ENCODE measurements at regions not wholly inside any gene's neighbourhood (a gene's known extent, or its start where the extent isn't known, plus 50 kb on each side); places are given as distances from the start of the nearest gene placed in this dataset.

- 51% methylated on average over 7 of the region's 7 CpGs for WGBS (ENCODE audit: insufficient coverage, low coverage, low lambda C conversion rate, missing lambda C conversion rate)
- H3K4me3 ChIP-seq = no peak overlapping the region
- no peak overlapping the region for H3K27ac ChIP-seq
- ATAC-seq (no peak), DNase-seq (no peak)
- H3K27me3 ChIP-seq = no peaks in the 10 kb centered on the region
- no peaks in the 10 kb centered on the region for H3K36me3 ChIP-seq
- intact Hi-C loops (cut with DNase I) = no loop called here
- no peaks in the 10 kb centered on the region for H3K4me1 ChIP-seq
- TF ChIP-seq CTCF (IDR thresholded peaks at IDR 0.05) = no peak
- TF ChIP-seq POLR2A (IDR thresholded peaks at IDR 0.05) = no peak
- H3K9me3 ChIP-seq = no peaks in the 10 kb centered on the region
These were observed 1303.5 kb downstream of the EFNB2 start for GRCh38 chr13:105232006-105232405.

- Histone ChIP-seq H3K4me1 (no peaks in the 10 kb centered on the region), H3K36me3 (no peaks in the 10 kb centered on the region), H3K27me3 (no peaks in the 10 kb centered on the region), H3K27ac (no peak overlapping the region), H3K9me3 (no peaks in the 10 kb centered on the region), H3K4me3 (no peak overlapping the region)
- ATAC-seq = no peak
- TF ChIP-seq CTCF (IDR thresholded peaks at IDR 0.05) (no peak), POLR2A (IDR thresholded peaks at IDR 0.05) (no peak)
- intact Hi-C loops (cut with DNase I) = no loop called here
- no peak for DNase-seq
- WGBS (ENCODE audit: insufficient coverage, low coverage, low lambda C conversion rate, missing lambda C conversion rate) = 50% methylated on average over 2 of the region's 2 CpGs
These were observed 1303.9 kb downstream of the EFNB2 start for GRCh38 chr13:105231579-105231978.

GRCh38 chr13:105220881-105221280, 1314.6 kb downstream of the EFNB2 start:
- intact Hi-C loops (cut with DNase I) = no loop called here
- H3K4me3 ChIP-seq = no peak overlapping the region
- 44% methylated on average over 4 of the region's 4 CpGs for WGBS (ENCODE audit: insufficient coverage, low coverage, low lambda C conversion rate, missing lambda C conversion rate)
- H3K9me3 ChIP-seq = no peaks in the 10 kb centered on the region
- H3K27ac ChIP-seq = no peak overlapping the region
- no peak for DNase-seq
- ATAC-seq = no peak
- no peaks in the 10 kb centered on the region for H3K36me3 ChIP-seq
- TF ChIP-seq CTCF (IDR thresholded peaks at IDR 0.05) (no peak), POLR2A (IDR thresholded peaks at IDR 0.05) (no peak)
- no peaks in the 10 kb centered on the region for H3K4me1 ChIP-seq
- no peaks in the 10 kb centered on the region for H3K27me3 ChIP-seq

- intact Hi-C loops (cut with DNase I) = no loop called here
- WGBS (ENCODE audit: insufficient coverage, low coverage, low lambda C conversion rate, missing lambda C conversion rate) = 63% methylated on average over 8 of the region's 8 CpGs
These were observed 1315.4 kb downstream of the EFNB2 start for GRCh38 chr13:105220063-105220462.

More at GRCh38 chr13:105220063-105220462, 1315.4 kb downstream of the EFNB2 start:
- no peaks in the 10 kb centered on the region for H3K9me3 ChIP-seq
- no peaks in the 10 kb centered on the region for H3K36me3 ChIP-seq
- H3K27ac ChIP-seq = no peak overlapping the region
- no peaks in the 10 kb centered on the region for H3K27me3 ChIP-seq
- ATAC-seq = no peak
- DNase-seq = no peak
- H3K4me1 ChIP-seq = no peaks in the 10 kb centered on the region
- no peak overlapping the region for H3K4me3 ChIP-seq
- TF ChIP-seq POLR2A (IDR thresholded peaks at IDR 0.05) (no peak), CTCF (IDR thresholded peaks at IDR 0.05) (no peak)

All from right lobe of liver (tissue), 6 donors.